HepG2 (cell line): ENCODE measurements at regions not wholly inside any gene's neighbourhood (a gene's known extent, or its start where the extent isn't known, plus 50 kb on each side); places are given as distances from the start of the nearest gene placed in this dataset.

Source experiments
- ASH2L ChIP-seq: fragments of 300-600, 200-600 bp; sonication (generic); IDR thresholded peaks from 2 replicates; pipeline ENCODE4 v1.7.0; 2017; ENCODE audit warnings: low read depth, mild to moderate bottlenecking, moderate library complexity, mixed read lengths, low read length; ENCODE audit not compliant: insufficient read length
- FOXK1 ChIP-seq: sonication (generic); formaldehyde crosslinking; IDR thresholded peaks from 2 replicates; pipeline ENCODE4 v1.4.0; 2020; ENCODE audit warnings: low read depth, missing genetic modification reagents, borderline replicate concordance
- GFI1 ChIP-seq: sonication (generic); formaldehyde crosslinking; IDR thresholded peaks from 2 replicates; pipeline ENCODE4 v1.5.0; 2020; ENCODE audit warnings: missing genetic modification reagents, mild to moderate bottlenecking, borderline replicate concordance
- HNRNPUL1 ChIP-seq: fragments of 200-400 bp; formaldehyde crosslinking; IDR thresholded peaks from 2 replicates; pipeline ENCODE4 v1.6.1; 2017; ENCODE audit warnings: low read depth, mild to moderate bottlenecking, low read length, moderate library complexity
- KDM1A ChIP-seq: IDR thresholded peaks from 2 replicates; pipeline ENCODE4 v1.6.1; 2016; ENCODE audit warnings: missing compliant biosample characterization
- MAFK ChIP-seq, 2 experiments: IDR thresholded peaks in 1 of 2; conservative IDR thresholded peaks in 1 of 2; 2 replicates each; pipeline ENCODE4 v1.6.1; 2011; ENCODE audit warnings: improper control_type of control experiment in 2 of 2, low read length in 2 of 2
- NCOR1 ChIP-seq: fragments of 200-600 bp; sonication (generic); IDR thresholded peaks from 2 replicates; pipeline ENCODE4 v1.7.0; 2017; ENCODE audit warnings: antibody characterized with exemption, low read length, borderline replicate concordance
- PCBP1 ChIP-seq: fragments of 200-400 bp; formaldehyde crosslinking; IDR thresholded peaks from 2 replicates; pipeline ENCODE4 v1.6.1; 2017; ENCODE audit warnings: mild to moderate bottlenecking, low read depth, low read length, borderline replicate concordance
- SCMH1 ChIP-seq: sonication (generic); formaldehyde crosslinking; IDR thresholded peaks from 2 replicates; pipeline ENCODE4 v1.9.0; 2021; ENCODE audit warnings: missing genetic modification reagents, mild to moderate bottlenecking, borderline replicate concordance
- ZNF230 ChIP-seq: sonication (generic); formaldehyde crosslinking; IDR thresholded peaks from 2 replicates; pipeline ENCODE4 v1.4.0; 2020; ENCODE audit warnings: mild to moderate bottlenecking, missing genetic modification reagents
- ZNF350 ChIP-seq: sonication (generic); formaldehyde crosslinking; IDR thresholded peaks from 2 replicates; pipeline ENCODE4 v1.4.0; 2020; ENCODE audit warnings: mild to moderate bottlenecking, low read depth, missing genetic modification reagents, borderline replicate concordance
- ZNF431 ChIP-seq: sonication (generic); formaldehyde crosslinking; IDR thresholded peaks from 2 replicates; pipeline ENCODE4 v1.9.0; 2022; ENCODE audit warnings: missing genetic modification reagents, low read depth, mild to moderate bottlenecking, borderline replicate concordance
- ZNF709 ChIP-seq: sonication (generic); formaldehyde crosslinking; IDR thresholded peaks from 2 replicates; pipeline ENCODE4 v1.5.0; 2020; ENCODE audit warnings: mild to moderate bottlenecking, missing genetic modification reagents
- ZNF788 ChIP-seq: sonication (generic); formaldehyde crosslinking; IDR thresholded peaks from 2 replicates; pipeline ENCODE4 v1.5.0; 2020; ENCODE audit warnings: mild to moderate bottlenecking, missing genetic modification reagents, borderline replicate concordance
- TF ChIP-seq, protein P1 (sequence below): sonication (generic); formaldehyde crosslinking; IDR thresholded peaks from 2 replicates; pipeline ENCODE4 v1.5.0; 2020; ENCODE audit warnings: mild to moderate bottlenecking, missing genetic modification reagents
- TF ChIP-seq, protein P2 (sequence below): sonication (generic); formaldehyde crosslinking; IDR thresholded peaks from 2 replicates; pipeline ENCODE4 v1.4.0; 2020; ENCODE audit warnings: mild to moderate bottlenecking, missing genetic modification reagents
- TF ChIP-seq, protein P3 (sequence below): sonication (generic); formaldehyde crosslinking; IDR thresholded peaks from 2 replicates; pipeline ENCODE4; 2020; ENCODE audit warnings: missing genetic modification reagents, mild to moderate bottlenecking, borderline replicate concordance
- TF ChIP-seq, protein P4 (sequence below): sonication (generic); formaldehyde crosslinking; IDR thresholded peaks from 2 replicates; pipeline ENCODE4 v1.5.1; 2020; ENCODE audit warnings: mild to moderate bottlenecking, missing genetic modification reagents, moderate library complexity
- TF ChIP-seq, protein P5 (sequence below): sonication (generic); formaldehyde crosslinking; IDR thresholded peaks from 2 replicates; pipeline ENCODE4 v1.8.1; 2023; ENCODE audit warnings: mild to moderate bottlenecking, moderate library complexity, missing genetic modification reagents

DNA sequence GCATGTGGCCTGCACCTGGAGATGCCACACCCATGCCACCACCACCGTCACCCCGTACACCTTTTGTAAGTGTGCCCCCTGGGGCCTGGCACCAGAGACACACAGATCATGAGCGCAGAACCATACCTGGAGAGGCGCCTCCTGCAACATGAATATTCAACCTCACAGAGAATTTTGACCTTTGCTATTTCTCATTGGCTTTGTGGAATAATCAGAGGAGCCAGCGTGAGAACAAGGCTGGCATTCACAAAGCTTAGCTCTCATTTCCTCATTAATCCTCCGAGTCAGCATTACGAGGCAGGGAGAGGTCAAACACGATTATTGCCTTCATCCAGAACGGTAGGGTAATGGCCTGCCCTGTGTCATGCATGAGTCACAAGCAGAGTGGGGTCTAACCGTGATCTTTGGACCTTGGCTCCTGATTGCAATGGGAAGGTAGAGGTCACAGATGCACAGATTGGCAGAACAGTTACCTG, 73.0 kb upstream of the POMGNT2 start (continued):
- TF ChIP-seq, protein P1, sequence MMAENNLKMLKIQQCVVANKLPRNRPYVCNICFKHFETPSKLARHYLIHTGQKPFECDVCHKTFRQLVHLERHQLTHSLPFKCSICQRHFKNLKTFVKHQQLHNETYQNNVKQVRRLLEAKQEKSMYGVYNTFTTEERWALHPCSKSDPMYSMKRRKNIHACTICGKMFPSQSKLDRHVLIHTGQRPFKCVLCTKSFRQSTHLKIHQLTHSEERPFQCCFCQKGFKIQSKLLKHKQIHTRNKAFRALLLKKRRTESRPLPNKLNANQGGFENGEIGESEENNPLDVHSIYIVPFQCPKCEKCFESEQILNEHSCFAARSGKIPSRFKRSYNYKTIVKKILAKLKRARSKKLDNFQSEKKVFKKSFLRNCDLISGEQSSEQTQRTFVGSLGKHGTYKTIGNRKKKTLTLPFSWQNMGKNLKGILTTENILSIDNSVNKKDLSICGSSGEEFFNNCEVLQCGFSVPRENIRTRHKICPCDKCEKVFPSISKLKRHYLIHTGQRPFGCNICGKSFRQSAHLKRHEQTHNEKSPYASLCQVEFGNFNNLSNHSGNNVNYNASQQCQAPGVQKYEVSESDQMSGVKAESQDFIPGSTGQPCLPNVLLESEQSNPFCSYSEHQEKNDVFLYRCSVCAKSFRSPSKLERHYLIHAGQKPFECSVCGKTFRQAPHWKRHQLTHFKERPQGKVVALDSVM (CRISPR knock-in tag): no peak
- TF ChIP-seq ZNF709 (CRISPR knock-in tag) (no peak), MAFK (conservative IDR thresholded peaks at IDR 0.05 in 1 of 2, IDR thresholded peaks at IDR 0.05 in 1 of 2; ENCODE audit: low read length in 2 of 2) (peak; percentile 95 to 98), FOXK1 (peak; percentile 45; the same call in 1 of the 2 replicates), ZNF230 (no peak), KDM1A (CRISPR knock-in tag) (peak; percentile 40; the same call in 1 of the 2 replicates), SCMH1 (CRISPR knock-in tag) (no peak), ASH2L (no peak), ZNF431 (0 out of 2 replicates have a peak, but pooled peaks have one; percentile 24), HNRNPUL1 (no peak), ZNF788 (CRISPR knock-in tag) (0 out of 2 replicates have a peak, but pooled peaks have one; percentile 22), NCOR1 (peak; percentile 93; the same call in 1 of the 2 replicates), ZNF350 (CRISPR knock-in tag) (peak; percentile 42; the same call in 1 of the 2 replicates), GFI1 (CRISPR knock-in tag) (peak; percentile 91), PCBP1 (no peak)
- TF ChIP-seq, protein P2, sequence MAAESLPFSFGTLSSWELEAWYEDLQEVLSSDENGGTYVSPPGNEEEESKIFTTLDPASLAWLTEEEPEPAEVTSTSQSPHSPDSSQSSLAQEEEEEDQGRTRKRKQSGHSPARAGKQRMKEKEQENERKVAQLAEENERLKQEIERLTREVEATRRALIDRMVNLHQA: no peak
- TF ChIP-seq, protein P3, sequence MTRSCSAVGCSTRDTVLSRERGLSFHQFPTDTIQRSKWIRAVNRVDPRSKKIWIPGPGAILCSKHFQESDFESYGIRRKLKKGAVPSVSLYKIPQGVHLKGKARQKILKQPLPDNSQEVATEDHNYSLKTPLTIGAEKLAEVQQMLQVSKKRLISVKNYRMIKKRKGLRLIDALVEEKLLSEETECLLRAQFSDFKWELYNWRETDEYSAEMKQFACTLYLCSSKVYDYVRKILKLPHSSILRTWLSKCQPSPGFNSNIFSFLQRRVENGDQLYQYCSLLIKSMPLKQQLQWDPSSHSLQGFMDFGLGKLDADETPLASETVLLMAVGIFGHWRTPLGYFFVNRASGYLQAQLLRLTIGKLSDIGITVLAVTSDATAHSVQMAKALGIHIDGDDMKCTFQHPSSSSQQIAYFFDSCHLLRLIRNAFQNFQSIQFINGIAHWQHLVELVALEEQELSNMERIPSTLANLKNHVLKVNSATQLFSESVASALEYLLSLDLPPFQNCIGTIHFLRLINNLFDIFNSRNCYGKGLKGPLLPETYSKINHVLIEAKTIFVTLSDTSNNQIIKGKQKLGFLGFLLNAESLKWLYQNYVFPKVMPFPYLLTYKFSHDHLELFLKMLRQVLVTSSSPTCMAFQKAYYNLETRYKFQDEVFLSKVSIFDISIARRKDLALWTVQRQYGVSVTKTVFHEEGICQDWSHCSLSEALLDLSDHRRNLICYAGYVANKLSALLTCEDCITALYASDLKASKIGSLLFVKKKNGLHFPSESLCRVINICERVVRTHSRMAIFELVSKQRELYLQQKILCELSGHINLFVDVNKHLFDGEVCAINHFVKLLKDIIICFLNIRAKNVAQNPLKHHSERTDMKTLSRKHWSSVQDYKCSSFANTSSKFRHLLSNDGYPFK (CRISPR knock-in tag): no peak
- TF ChIP-seq, protein P4, sequence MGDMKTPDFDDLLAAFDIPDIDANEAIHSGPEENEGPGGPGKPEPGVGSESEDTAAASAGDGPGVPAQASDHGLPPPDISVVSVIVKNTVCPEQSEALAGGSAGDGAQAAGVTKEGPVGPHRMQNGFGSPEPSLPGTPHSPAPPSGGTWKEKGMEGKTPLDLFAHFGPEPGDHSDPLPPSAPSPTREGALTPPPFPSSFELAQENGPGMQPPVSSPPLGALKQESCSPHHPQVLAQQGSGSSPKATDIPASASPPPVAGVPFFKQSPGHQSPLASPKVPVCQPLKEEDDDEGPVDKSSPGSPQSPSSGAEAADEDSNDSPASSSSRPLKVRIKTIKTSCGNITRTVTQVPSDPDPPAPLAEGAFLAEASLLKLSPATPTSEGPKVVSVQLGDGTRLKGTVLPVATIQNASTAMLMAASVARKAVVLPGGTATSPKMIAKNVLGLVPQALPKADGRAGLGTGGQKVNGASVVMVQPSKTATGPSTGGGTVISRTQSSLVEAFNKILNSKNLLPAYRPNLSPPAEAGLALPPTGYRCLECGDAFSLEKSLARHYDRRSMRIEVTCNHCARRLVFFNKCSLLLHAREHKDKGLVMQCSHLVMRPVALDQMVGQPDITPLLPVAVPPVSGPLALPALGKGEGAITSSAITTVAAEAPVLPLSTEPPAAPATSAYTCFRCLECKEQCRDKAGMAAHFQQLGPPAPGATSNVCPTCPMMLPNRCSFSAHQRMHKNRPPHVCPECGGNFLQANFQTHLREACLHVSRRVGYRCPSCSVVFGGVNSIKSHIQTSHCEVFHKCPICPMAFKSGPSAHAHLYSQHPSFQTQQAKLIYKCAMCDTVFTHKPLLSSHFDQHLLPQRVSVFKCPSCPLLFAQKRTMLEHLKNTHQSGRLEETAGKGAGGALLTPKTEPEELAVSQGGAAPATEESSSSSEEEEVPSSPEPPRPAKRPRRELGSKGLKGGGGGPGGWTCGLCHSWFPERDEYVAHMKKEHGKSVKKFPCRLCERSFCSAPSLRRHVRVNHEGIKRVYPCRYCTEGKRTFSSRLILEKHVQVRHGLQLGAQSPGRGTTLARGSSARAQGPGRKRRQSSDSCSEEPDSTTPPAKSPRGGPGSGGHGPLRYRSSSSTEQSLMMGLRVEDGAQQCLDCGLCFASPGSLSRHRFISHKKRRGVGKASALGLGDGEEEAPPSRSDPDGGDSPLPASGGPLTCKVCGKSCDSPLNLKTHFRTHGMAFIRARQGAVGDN: peak; percentile 42; the same call in 1 of the 2 replicates
- TF ChIP-seq, protein P5, sequence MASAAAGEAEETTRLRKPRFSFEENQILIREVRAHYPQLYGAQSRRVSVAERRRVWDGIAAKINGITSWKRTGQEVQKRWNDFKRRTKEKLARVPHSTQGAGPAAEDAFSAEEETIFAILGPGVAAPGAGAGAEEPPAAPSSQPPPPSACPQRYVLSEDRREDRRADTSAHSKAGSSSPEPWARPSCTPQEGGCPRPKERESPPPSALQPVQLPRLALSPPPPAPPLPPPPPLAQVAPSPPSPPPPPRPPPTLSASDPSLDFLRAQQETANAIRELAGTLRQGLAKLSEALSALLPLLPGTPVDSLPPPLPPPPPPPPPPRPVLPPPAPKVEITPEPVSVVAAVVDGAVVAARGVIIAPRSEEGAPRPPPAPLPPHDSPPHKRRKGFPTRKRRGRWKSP (CRISPR knock-in tag): no peak
